MM.1S (cell line): ENCODE measurements at regions not wholly inside any gene's neighbourhood (a gene's known extent, or its start where the extent isn't known, plus 50 kb on each side); places are given as distances from the start of the nearest gene placed in this dataset.

Source experiments
- DNase-seq: peaks from one replicate; pipeline ENCODE4 v3.0.0-alpha.2; 2015
- H2AFZ ChIP-seq: fragments of 300-600 bp; sonication (generic); 2 replicates; pipeline ENCODE4 v1.6.0; 2016; ENCODE audit warnings: antibody characterized with exemption, low read length
- H3F3A ChIP-seq: fragments of 300-600 bp; sonication (generic); 2 replicates; pipeline ENCODE4 v1.6.1; 2016; ENCODE audit warnings: mild to moderate bottlenecking, antibody characterized with exemption, low read length, moderate library complexity, mixed read lengths; ENCODE audit not compliant: insufficient read depth
- H3K27ac ChIP-seq: fragments of 300-600 bp; sonication (generic); 2 replicates; pipeline ENCODE4 v1.5.1; 2016; ENCODE audit warnings: mild to moderate bottlenecking, low read length
- H3K27me3 ChIP-seq: fragments of 300-600 bp; sonication (generic); replicated peaks from 2 replicates; pipeline ENCODE4 v1.6.0; 2016; ENCODE audit warnings: low read length; ENCODE audit not compliant: insufficient read depth
- H3K36me3 ChIP-seq: fragments of 300-600 bp; sonication (generic); replicated peaks from 2 replicates; pipeline ENCODE4 v1.6.1; 2016; ENCODE audit warnings: mild to moderate bottlenecking, low read length, mixed read lengths; ENCODE audit not compliant: insufficient read depth
- H3K4me1 ChIP-seq: fragments of 300-600 bp; sonication (generic); 2 replicates; pipeline ENCODE4 v1.6.1; 2016; ENCODE audit warnings: low read length, mixed read lengths
- H3K4me2 ChIP-seq: fragments of 300-600 bp; sonication (generic); 2 replicates; pipeline ENCODE4 v1.6.0; 2016; ENCODE audit warnings: low read depth, low read length
- H3K4me3 ChIP-seq: fragments of 300-600 bp; sonication (generic); 2 replicates; pipeline ENCODE4 v1.5.1; 2016; ENCODE audit warnings: low read length, mixed read lengths
- H3K79me2 ChIP-seq: fragments of 300-600 bp; sonication (generic); 2 replicates; pipeline ENCODE4 v1.6.1; 2016; ENCODE audit warnings: mixed run types, low read length, mixed read lengths
- H3K9ac ChIP-seq: fragments of 300-600 bp; sonication (generic); 2 replicates; pipeline ENCODE4 v1.6.1; 2016; ENCODE audit warnings: low read length, mixed read lengths
- H3K9me2 ChIP-seq: fragments of 300-600 bp; sonication (generic); replicated peaks from 2 replicates; pipeline ENCODE4 v1.6.1; 2016; ENCODE audit warnings: mild to moderate bottlenecking, low read length, mixed read lengths; ENCODE audit not compliant: insufficient read depth
- H3K9me3 ChIP-seq: fragments of 300-600 bp; sonication (generic); replicated peaks from 2 replicates; pipeline ENCODE4 v1.6.1; 2016; ENCODE audit warnings: mild to moderate bottlenecking, low read length, mixed read lengths; ENCODE audit not compliant: insufficient read depth
- H4K20me1 ChIP-seq: fragments of 300-600 bp; sonication (generic); 2 replicates; pipeline ENCODE4 v1.6.1; 2016; ENCODE audit warnings: mild to moderate bottlenecking, low read length, moderate library complexity, mixed read lengths; ENCODE audit not compliant: insufficient read depth
- EZH2 ChIP-seq: fragments of 300-600 bp; sonication (generic); optimal IDR thresholded peaks from 2 replicates; pipeline ENCODE3; 2017; ENCODE audit warnings: low read depth, mild to moderate bottlenecking, antibody characterized with exemption, low read length, mixed read lengths
- EZH2phosphoT487 ChIP-seq: fragments of 300-600 bp; sonication (generic); IDR thresholded peaks from 2 replicates; pipeline ENCODE4 v1.6.1; 2018; ENCODE audit warnings: antibody characterized with exemption, low read length
- TF ChIP-seq, protein P1 (sequence below): fragments of 300-600 bp; sonication (generic); IDR thresholded peaks from 2 replicates; pipeline ENCODE4 v1.5.1; 2016; ENCODE audit warnings: antibody characterized with exemption, low read length, mixed read lengths

- Histone ChIP-seq H2AFZ (no peak overlapping the region), H3K4me2 (no peak overlapping the region), H3K4me1 (no peaks in the 10 kb centered on the region), H4K20me1 (no peaks in the 10 kb centered on the region), H3K9ac (no peak overlapping the region), H3K36me3 (no peaks in the 10 kb centered on the region), H3K4me3 (no peak overlapping the region), H3F3A (no peaks in the 10 kb centered on the region), H3K27me3 (no peaks in the 10 kb centered on the region), H3K79me2 (no peaks in the 10 kb centered on the region), H3K27ac (no peak overlapping the region), H3K9me3 (no peaks in the 10 kb centered on the region), H3K9me2 (no peaks in the 10 kb centered on the region)
- DNase-seq, result no peak
- TF ChIP-seq EZH2, result no peak
- TF ChIP-seq EZH2phosphoT487, result no peak
- TF ChIP-seq, protein P1, sequence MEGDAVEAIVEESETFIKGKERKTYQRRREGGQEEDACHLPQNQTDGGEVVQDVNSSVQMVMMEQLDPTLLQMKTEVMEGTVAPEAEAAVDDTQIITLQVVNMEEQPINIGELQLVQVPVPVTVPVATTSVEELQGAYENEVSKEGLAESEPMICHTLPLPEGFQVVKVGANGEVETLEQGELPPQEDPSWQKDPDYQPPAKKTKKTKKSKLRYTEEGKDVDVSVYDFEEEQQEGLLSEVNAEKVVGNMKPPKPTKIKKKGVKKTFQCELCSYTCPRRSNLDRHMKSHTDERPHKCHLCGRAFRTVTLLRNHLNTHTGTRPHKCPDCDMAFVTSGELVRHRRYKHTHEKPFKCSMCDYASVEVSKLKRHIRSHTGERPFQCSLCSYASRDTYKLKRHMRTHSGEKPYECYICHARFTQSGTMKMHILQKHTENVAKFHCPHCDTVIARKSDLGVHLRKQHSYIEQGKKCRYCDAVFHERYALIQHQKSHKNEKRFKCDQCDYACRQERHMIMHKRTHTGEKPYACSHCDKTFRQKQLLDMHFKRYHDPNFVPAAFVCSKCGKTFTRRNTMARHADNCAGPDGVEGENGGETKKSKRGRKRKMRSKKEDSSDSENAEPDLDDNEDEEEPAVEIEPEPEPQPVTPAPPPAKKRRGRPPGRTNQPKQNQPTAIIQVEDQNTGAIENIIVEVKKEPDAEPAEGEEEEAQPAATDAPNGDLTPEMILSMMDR, result no peak
These were observed 401.6 kb downstream of the COG6 start for GRCh38 chr13:40056898-40057619.

DNA sequence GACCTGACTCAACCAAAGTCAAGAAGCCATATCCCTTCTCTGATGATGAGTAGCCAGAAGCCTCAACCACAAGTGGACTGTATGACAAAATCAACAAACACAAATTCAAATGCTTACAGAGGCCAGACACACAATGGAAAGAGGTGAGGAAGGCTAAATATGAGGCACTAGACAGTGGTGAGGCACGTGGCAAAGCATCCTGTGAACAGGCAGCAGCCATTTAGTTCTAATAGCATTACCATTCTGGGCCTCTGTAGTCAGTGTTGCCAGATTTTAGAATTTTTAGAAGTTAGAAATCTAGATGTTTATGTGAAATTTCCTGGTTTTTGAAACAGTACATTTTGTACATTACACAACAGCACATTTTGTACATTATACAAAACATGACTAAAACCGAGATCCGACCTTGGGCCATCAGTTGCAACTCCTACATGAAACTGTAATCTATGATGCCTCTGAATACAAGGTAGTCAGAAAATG lies 403.3 kb downstream of the COG6 start:
- TF ChIP-seq EZH2 (no peak), EZH2phosphoT487 (no peak)
- TF ChIP-seq, protein P1, result no peak
- H3K9me3 ChIP-seq, result no peaks in the 10 kb centered on the region
- H3K27ac ChIP-seq, result no peak overlapping the region
- no peaks in the 10 kb centered on the region for H3K9me2 ChIP-seq
- H3F3A ChIP-seq, result no peaks in the 10 kb centered on the region
- H4K20me1 ChIP-seq, result no peaks in the 10 kb centered on the region
- no peak overlapping the region for H3K9ac ChIP-seq
- H3K4me2 ChIP-seq, result no peak overlapping the region
- H3K36me3 ChIP-seq, result no peaks in the 10 kb centered on the region
- H3K4me1 ChIP-seq, result no peaks in the 10 kb centered on the region
- H2AFZ ChIP-seq, result no peak overlapping the region
- DNase-seq, result no peak
- H3K4me3 ChIP-seq, result no peak overlapping the region
- no peaks in the 10 kb centered on the region for H3K79me2 ChIP-seq
- no peaks in the 10 kb centered on the region for H3K27me3 ChIP-seq

- H3K27ac ChIP-seq, result no peak overlapping the region
- H3K4me3 ChIP-seq, result no peak overlapping the region
- no peaks in the 10 kb centered on the region for H3F3A ChIP-seq
- H3K27me3 ChIP-seq, result no peaks in the 10 kb centered on the region
- no peaks in the 10 kb centered on the region for H4K20me1 ChIP-seq
- H3K4me2 ChIP-seq, result no peak overlapping the region
- no peaks in the 10 kb centered on the region for H3K79me2 ChIP-seq
- H3K9ac ChIP-seq, result no peak overlapping the region
- no peak for DNase-seq
- H3K4me1 ChIP-seq, result no peaks in the 10 kb centered on the region
- TF ChIP-seq EZH2, result no peak
- TF ChIP-seq EZH2phosphoT487, result no peak
- TF ChIP-seq, protein P1, result no peak
- H3K36me3 ChIP-seq, result no peaks in the 10 kb centered on the region
- no peak overlapping the region for H2AFZ ChIP-seq
- H3K9me2 ChIP-seq, result no peaks in the 10 kb centered on the region
- H3K9me3 ChIP-seq, result no peaks in the 10 kb centered on the region
These were observed 404.2 kb downstream of the COG6 start for GRCh38 chr13:40059540-40060232.
